ENCODE measurements at regions not wholly inside any gene's neighbourhood (a gene's known extent, or its start where the extent isn't known, plus 50 kb on each side); places are given as distances from the start of the nearest gene placed in this dataset.

- TF ChIP-seq, protein P1, sequence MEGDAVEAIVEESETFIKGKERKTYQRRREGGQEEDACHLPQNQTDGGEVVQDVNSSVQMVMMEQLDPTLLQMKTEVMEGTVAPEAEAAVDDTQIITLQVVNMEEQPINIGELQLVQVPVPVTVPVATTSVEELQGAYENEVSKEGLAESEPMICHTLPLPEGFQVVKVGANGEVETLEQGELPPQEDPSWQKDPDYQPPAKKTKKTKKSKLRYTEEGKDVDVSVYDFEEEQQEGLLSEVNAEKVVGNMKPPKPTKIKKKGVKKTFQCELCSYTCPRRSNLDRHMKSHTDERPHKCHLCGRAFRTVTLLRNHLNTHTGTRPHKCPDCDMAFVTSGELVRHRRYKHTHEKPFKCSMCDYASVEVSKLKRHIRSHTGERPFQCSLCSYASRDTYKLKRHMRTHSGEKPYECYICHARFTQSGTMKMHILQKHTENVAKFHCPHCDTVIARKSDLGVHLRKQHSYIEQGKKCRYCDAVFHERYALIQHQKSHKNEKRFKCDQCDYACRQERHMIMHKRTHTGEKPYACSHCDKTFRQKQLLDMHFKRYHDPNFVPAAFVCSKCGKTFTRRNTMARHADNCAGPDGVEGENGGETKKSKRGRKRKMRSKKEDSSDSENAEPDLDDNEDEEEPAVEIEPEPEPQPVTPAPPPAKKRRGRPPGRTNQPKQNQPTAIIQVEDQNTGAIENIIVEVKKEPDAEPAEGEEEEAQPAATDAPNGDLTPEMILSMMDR (IDR thresholded peaks at IDR 0.05; ENCODE audit: borderline replicate concordance, insufficient read depth, low read depth, low read length), result no peak
- no peak overlapping the region for H3K4me3 ChIP-seq (ENCODE audit: low read depth, low read length)
Measured at GRCh38 chr2:52347292-52347691, 1315.4 kb upstream of the NRXN1 start.

- H3K4me3 ChIP-seq (ENCODE audit: low read depth, low read length), result no peak overlapping the region
- TF ChIP-seq, protein P1 (IDR thresholded peaks at IDR 0.05; ENCODE audit: borderline replicate concordance, insufficient read depth, low read depth, low read length), result no peak
Measured at GRCh38 chr2:52345676-52346075, 1313.7 kb upstream of the NRXN1 start.

DNA sequence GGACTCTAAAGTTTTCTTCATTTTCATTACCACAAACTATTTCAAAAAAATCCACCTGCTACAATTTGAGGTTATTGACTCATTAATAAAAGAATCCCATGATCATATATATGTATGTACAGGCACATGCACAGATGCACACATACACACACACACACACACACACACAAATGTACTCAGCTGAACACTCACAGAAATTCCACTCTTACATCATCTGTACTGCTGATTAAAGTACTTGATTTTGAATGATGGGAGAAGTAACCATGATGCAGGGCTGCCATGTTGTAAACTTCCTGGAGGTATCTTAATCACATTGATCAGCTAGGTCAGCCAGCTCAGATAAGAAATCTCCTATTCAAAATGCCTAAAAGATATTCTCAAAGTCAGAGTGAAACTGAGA is 1313.2 kb upstream of the NRXN1 start:
- no peak overlapping the region for H3K4me3 ChIP-seq (ENCODE audit: low read depth, low read length)
- TF ChIP-seq, protein P1 (IDR thresholded peaks at IDR 0.05; ENCODE audit: borderline replicate concordance, insufficient read depth, low read depth, low read length), result no peak

GRCh38 chr2:52343706-52344266 is 1311.9 kb upstream of the NRXN1 start:
- TF ChIP-seq, protein P1 (IDR thresholded peaks at IDR 0.05; ENCODE audit: borderline replicate concordance, insufficient read depth, low read depth, low read length), result no peak
- no peak overlapping the region for H3K4me3 ChIP-seq (ENCODE audit: low read depth, low read length)

GRCh38 chr2:52343010-52343409 is 1311.1 kb upstream of the NRXN1 start:
- TF ChIP-seq, protein P1 (IDR thresholded peaks at IDR 0.05; ENCODE audit: borderline replicate concordance, insufficient read depth, low read depth, low read length), result no peak
- H3K4me3 ChIP-seq (ENCODE audit: low read depth, low read length), result no peak overlapping the region

GRCh38 chr2:52342458-52342857 is 1310.5 kb upstream of the NRXN1 start:
- TF ChIP-seq, protein P1 (IDR thresholded peaks at IDR 0.05; ENCODE audit: borderline replicate concordance, insufficient read depth, low read depth, low read length), result no peak
- no peak overlapping the region for H3K4me3 ChIP-seq (ENCODE audit: low read depth, low read length)

- H3K4me3 ChIP-seq (ENCODE audit: low read depth, low read length), result no peak overlapping the region
- TF ChIP-seq, protein P1 (IDR thresholded peaks at IDR 0.05; ENCODE audit: borderline replicate concordance, insufficient read depth, low read depth, low read length), result no peak
Measured at GRCh38 chr2:52341732-52342131, 1309.8 kb upstream of the NRXN1 start.
